ENCODE measurements at regions not wholly inside any gene's neighbourhood (a gene's known extent, or its start where the extent isn't known, plus 50 kb on each side); places are given as distances from the start of the nearest gene placed in this dataset.
A peak's percentile ranks its signal among the peaks of the same experiment; 100 is the strongest.

DNA sequence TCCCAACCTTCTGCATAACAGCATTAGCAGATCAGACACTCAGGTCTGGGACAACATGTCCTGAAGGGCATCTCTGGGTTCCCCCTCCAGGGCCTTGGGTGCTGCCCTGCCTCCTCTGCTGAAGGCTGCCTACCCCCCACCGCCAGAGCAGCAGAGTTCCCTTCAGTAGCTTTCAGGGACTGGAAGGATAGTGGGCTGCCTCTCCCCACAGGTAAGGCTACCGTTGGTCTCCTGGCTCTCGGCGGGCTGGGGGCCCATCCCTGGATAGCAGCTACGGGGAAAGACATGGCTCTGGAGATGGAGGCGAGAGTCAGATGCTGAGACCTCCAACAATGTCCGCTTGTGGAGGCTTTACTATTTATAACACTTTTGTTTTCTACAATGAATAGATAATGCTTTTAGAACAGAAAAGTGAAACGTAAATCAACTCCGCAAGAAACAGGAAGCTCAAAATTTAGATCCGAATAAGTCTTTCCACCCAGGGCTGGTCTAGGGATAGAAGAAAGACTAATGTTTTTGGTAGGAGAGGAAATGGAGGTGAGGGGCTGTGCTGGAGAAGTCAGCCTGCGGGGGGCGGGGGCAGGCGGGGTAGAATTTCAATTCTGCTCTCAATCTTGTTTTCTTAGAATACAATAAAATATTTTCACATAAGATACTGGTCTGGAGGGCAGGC is 58.4 kb downstream of the ARL4C start:
- DNase-seq (ENCODE audit: low spot score), result no peak

DNA sequence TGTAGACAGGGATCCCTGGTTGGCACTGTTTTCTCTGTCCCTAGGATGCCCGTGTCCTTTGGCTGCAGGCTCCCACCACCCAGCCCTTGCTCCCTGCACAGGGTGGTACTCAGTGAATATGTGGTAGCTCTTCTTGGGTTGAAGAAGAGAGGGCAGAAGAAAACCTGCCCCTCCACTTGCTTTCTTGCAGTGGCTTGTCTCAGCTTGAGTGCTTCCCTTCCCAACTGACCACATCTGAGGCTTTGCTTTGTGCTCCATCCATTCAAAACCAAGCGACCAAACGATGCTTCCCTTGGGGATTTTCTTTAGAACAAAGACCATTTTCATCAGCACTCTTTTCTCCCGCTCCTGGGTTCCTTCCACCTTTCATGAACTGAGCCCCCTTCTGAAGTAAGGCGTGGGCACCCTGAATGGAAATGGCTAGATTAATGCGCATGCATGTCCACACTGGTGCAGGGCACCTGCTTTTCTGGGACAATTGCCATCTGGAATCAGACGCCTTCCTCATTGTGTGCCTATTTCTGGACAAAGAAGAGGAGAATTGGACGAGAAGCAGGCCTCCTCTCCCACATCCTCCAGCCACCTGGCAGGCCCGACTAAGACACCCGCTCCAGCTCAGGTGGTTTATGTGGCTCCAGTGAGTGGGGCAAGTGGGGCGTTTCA is 59.1 kb downstream of the ARL4C start:
- no peak for DNase-seq (ENCODE audit: low spot score)

DNA sequence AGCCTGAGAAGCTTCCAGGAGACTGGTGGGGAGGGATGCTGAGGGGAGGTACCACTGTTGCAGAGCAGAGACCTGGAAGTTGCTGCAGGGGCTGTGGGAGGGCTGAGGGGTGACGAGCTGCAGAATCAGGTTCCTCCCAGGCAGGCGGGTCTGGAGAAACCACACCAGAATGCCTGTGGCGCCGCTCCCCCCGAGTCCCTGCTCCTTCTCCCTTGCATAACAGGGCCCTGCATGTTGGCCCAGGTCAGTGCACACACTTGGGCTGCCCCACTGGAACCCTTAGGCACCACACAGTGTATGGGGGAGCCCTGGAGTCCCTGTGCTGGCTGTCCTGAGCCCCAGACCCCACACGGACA is 60.4 kb downstream of the ARL4C start:
- DNase-seq (ENCODE audit: low spot score), result no peak

DNA sequence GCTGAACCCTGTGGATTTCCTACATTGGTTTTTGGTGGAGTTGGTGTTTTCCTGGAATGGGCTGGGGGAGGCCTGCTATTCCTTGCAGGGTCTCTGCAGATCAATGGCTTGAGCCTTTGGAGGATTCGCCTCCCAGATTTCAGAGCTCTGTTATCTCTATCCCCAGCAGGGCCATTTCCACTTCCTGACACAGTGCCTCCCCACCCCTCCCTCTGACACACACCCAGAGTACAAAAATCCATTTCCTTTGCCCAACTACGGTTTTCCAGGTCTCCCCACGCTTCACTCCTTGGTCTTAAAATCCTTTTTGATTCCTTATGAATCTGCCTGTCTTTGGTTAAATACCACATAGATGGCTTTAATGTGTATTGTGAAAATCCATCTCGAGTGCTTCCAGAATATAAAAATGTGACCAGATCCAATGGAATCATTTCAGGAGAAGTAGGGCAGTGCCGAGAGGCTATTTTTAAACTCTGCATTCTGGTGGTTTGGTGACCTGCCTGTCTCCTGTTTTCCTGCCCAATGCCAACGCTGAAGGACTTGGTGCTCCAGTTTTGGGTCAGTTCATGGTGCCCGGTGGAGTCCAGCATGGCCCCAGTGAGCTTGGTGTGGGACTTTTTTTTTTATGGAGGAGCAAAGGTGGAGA is 60.9 kb downstream of the ARL4C start:
- DNase-seq (ENCODE audit: low spot score), result no peak

DNA sequence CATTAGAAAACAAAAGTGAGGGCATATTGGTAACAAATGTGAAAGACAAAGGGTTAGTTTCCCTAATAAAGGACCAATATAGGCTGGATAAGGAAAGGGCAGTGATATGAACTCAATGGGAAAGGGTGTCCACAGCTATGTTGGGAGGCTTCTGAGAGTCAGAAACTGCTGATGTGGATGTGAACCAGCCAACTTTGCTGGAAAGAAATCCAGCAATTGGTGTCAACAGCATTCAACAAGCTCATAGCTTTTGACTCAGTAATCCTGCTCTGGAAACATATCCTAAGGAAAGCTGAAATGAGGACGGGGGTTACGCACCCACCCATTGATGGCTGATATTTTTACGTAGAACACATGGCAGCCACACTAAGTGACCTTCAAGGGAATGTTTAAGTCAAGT is 63.7 kb downstream of the ARL4C start:
- DNase-seq (ENCODE audit: low spot score), result no peak

DNA sequence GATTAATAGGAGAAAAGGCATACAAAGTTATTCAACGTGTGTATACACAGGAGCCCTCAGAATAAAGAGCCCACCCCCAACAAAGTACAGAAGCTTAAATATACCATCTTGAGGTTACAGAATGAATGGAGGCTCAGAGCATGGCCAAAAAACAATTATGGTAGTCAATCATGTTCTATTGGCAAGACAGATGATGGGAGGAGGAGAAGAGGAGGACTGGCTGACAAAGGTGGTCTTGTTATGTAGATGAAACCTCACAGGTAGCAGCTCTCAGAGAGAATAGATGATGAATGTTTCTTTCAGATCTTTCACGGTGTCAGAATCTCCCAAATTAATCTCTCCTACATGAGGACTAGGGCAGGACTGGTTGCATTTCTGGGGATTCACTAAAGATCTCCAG is 66.0 kb downstream of the ARL4C start:
- DNase-seq (ENCODE audit: low spot score), result no peak

DNA sequence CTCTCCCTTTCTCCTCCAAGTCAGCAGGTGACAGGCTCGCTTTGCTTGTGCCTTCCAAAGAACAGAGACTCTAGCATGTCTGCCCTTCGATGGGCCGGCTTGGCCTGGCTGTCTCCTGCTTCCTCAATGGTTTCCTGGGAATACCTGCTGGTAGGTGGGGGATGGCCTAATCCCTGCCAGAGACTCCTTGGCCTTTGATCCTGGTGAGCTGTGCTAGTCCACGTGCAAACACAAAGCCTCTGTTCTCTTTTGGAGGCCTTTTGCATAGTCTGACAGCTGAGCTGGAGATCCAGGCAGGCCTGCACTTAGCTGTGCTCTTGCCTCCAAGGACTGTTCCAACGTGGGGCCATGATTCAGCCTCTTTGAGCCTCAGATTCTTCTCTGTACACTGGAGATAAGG is 67.6 kb downstream of the ARL4C start:
- DNase-seq (ENCODE audit: low spot score), result no peak

DNA sequence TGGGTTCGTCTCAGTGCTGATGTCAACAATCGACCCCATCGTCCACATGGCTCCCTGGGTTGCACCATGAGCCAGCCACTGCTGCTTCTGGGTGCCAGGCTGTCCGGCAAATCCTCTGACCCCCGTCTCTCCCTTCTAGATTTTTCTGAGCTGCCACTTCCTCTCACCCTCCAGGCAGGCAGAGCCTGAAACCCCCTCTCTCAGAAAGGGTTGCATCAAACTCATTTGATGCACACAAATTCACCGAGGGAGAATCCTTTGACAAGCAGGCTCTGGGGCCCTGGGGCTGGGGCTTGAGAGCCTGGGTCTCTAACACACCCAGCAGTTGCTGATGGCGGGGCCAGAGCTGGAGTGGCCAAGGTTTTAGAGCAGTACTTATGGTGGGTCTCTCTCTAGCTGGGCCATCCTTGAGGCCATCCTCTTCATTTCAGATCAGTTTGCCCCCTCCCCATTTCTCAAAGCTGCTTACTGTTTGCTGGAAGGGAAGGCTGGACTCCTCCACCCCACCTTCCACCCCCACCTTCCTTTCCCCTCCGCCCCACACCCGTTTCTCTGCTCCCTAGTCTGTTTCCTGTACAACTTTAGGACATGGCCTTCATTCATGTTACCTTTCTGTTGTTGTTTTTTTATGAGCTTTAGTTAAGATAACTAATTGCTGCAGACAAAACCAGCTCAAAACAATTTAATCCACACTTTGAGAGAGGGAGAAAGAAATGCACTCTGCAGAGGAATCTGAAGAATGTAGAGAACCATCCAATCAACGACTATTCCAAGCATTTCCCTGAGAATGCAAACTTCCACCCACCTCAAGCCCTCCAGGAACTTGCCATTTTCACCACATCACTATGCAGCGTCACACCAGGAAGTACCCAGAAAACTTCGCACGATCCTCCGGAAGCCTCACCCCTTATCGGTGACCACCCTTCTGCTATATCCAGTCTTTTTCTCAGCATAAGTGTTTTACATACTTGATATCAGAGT is 69.5 kb downstream of the ARL4C start:
- DNase-seq (ENCODE audit: low spot score), result no peak

DNA sequence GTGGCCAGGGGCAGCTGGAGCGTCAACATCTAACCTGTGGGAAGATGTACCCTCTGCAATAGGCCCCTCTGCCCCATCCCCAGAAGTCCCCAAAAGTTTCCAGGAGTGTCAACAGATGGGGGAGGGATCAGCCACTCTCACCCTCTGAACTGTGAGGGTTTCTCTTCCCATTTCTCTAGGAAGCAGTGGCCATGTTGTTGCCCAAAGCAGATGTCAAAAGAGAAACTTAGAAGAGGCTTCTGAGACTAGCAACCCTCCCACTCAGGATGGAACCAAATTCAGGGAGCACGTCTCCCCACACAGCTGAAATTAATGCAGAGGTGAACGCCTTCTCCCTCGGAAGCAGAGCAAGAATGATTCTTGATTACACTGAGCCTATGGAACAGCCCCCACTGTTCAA is 70.3 kb downstream of the ARL4C start:
- DNase-seq (ENCODE audit: low spot score), result no peak

DNA sequence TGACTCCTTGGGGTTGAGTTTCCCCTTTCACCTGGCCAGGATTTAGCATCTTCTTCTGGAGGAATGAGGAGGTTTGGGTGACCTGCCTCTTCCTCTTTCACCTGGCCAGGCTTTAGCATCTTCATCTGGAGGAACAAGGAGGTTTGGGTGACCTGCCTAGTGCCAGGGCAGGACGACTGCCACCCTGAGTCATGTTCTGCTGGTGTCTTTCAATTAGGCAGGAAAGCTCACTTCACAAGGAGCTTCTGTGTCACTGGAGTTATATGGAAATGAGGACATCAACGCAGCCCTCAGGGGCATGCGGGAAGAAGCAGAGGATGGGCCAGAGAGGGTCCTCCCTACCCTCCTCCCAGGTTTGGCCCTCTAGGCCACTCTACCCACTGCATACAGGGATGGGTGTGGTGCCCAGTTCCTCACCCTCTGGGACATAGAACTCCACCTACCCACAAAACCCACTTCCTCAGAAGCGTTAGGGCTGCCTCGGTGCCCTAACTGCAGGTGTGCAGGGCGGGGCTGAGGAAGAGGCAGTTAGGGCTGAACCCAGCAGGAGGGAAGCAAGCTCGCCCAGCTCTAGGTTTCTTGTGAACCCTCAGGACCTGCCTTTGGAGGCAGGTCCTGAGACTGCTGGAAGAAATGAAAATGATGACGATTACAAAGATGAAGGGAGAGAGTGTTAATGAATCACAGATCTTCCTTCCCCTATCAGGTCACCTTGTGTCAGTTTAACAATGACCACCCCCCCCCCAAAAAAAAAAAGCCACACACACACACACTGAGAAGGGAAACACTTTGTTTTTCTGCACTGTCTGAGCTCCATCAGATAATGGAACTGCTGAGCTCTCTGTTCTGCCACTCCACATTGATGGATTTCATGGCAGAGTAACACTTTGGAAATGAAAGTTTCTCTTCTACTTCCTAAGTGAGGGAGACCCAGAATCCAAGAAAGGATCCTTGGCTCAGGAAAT is 71.0 kb downstream of the ARL4C start:
- no peak for DNase-seq (ENCODE audit: low spot score)

DNA sequence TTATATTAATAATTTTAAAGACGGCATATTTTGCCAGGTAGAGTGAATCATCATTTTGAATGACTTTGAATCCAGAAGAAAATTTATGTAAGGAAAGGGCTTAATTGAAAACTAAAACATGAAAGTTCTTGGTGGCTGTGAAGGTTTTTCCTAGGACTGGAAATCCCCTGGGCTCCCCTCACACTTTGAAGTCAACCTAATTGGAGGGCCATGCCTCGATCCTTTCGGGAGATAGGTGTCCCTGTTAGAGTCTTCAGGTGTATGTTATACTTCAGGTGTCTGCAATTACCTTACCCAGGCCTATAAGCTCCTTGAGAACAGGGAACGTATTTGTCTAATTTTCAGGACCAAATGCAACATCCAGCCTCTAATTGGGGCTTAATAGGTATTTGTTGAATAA is 73.0 kb downstream of the ARL4C start:
- DNase-seq (ENCODE audit: low spot score), result no peak

DNA sequence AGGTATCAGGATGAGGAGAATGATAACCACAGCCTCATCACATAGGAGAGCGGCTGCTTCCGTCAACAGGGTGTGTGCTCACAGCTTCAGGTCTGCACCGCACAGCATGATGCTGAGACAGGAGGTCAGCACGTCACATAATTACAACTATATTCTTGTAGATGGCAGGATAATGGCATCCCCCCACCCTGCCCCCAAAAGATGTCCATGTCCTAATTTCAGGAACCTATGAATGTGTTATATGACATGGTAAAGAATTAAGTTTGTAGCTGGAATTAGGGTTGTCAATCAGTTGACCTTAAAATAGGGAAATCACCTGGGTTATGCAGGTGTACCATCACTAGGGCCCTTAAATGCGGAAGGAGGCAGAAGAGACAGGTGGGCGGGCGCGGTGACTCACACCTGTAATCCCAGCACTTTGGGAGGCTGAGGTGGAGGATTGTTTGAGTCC is 73.9 kb downstream of the ARL4C start:
- DNase-seq (ENCODE audit: low spot score), result no peak

DNA sequence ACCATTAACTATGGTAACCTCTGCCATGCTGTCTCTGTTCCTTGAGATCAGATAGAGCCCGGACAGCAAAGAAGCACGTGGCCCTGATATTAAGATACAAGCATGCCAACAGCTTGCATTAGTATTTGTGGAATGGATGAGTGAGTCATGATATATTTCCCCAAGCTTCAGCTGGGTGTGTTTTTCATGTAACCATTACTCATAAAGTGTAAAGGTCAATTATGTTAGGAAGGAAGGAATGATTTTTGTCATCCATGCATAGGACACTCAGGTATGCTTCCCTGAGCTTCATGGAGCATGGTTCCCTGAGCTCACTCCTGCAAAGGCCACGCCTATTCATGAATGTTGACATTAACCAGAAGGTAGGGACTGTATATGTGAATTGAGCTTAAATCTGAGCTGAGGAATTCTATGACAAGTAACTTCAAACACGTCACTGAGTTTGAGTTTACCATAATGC is 74.6 kb downstream of the ARL4C start:
- DNase-seq (ENCODE audit: low spot score), result peak; percentile 89

DNA sequence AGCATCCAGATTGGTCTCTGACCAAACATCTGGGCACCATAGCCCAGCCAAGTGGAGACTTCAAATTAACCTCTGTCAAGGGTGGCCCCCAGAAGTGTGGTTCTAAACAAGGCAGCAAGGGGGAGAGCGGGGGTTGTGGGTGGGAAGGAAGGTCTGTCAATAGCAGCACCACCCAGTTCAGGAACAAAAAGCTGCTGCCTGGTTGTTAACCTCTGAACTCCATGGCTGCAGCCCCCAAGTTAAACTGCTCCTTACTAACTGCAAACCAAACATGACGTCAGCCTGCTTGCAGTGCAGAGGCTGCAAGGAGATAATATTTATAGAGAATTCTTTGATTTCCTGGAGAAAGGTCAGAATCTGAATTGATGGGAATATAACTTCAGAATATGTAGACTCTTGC is 76.5 kb downstream of the ARL4C start:
- DNase-seq (ENCODE audit: low spot score), result no peak

DNA sequence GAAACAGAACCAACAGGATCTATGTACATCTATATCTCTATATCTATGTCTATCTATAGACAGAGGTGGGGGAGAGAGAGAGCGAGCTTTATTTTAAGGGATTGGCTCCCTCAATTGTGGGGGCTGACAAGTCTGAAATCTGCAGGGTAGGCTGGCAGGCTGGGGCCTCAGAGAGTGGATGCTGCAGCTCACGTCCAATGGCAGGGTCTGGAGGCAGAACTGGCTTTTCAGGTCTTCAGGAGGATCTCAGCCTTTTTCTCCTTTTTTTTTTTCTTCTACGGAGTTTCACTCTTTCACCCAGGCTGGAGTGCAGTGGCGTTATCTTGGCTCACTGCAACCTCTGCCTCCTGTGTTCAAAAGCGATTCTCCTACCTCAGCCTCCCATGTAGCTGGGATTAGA is 77.2 kb downstream of the ARL4C start:
- DNase-seq (ENCODE audit: low spot score), result no peak

DNA sequence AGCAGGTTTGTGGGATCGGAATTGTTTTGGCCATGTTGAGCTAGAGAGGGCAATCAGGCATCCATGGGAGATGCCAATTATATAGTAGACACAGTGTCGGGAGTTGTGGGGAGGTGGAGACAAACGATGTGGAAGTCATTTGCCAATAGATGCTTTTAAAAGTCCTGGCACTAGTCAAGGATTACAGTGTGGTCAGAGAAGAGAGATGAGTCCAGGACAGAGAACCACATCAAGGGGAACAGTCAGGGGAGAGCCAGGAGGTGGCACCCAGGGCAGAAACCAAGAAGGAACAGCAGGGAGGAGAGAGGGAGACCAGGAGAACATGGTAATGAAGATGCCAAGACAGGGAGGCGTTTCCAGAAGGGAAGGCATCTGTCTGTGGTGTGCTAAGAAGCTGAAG is 81.2 kb downstream of the ARL4C start:
- no peak for DNase-seq (ENCODE audit: low spot score)

DNA sequence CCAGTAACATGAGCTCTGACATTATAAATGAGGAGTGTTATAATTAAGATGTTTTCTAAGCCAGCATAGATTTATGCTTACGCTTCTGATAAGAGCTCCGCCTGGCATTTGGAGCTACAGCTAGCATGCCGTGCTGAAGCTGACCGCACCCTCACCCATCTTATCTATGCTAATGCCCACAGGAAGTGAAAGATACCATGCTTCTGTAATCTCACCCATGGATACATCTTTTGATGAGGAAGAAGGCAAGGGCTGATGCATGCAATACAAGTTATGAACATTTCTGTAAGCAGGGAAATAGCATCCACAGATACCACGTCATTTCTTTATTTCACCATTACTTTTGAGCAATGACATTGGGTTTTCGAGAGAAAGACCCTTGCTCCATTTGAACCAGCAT is 82.3 kb downstream of the ARL4C start:
- no peak for DNase-seq (ENCODE audit: low spot score)

DNA sequence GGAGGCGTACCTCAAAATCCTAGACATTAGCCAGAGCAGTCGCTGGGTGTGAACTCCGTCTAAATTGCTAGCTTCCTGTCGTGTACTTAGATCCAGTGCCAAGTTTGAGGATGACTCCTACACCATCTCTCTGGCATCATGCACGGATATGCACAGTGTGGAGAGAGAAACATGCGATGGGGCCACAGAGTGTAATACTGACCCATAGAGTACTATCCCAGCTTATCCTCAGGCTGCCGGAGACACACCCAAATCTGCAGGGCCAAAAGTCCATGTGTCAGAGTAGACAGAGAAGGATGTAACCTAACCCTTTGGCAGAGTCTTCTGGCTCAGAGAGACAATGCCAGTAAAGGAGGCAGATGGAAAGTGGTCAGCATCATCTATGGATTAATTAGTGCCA is 84.2 kb downstream of the ARL4C start:
- no peak for DNase-seq (ENCODE audit: low spot score)

DNA sequence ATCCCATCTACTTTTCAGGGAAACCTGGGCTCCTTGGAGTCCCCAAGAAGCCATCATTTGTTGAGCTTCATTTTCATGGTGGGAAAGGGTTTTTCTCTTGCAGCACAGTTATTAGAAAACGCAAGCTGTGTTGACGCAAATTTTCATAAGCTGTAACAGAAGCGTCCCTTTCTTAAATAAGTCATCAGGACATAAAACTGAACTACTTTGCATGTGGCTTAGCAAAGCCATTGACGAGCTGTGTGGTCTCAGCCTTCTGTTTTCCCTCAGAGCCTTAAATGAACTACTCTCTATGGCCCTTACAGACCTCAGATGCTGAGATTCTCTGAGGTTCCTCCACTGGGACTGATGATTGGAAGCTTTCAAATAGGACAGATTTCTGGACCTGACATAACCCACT is 85.1 kb downstream of the ARL4C start:
- no peak for DNase-seq (ENCODE audit: low spot score)

DNA sequence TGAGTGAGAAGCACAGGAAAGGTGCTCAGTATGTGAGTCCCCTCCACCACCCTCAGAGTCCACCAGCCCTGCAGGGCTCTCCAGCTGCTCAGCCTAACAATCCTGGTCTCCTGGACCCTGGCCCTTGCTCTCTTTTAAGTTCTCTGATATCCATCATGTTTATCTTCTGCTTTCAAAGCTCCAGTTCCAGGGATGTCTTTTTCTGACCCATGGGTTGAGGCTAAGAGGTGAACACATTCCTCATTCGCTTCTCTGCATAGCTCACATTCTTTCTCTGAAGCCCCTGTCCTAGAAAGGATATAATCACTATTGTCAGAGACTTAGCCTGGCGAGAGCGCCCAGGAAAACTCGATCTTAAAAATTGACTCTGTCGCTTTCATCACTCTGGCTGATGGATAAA is 86.4 kb downstream of the ARL4C start:
- DNase-seq (ENCODE audit: low spot score), result no peak

DNA sequence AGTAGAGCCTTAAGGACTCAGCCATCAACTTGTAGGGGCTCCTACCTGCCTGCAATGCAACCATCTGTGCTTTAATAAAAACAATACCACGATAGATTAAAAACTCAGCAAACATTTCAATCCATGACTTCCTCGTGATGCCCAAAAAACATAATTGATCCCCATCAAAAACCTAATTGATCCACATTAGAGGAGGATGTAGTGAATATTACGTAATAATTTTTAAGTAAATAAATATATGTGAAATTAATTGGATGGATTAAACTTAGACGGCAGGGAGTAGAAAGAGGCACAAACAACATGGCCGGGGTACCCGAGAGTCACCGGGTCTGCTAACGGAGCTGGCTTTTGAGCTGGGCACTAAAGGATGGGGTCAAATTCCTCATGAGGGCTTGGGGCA is 87.3 kb downstream of the ARL4C start:
- DNase-seq (ENCODE audit: low spot score), result no peak

All from kidney capillary endothelial cell (primary cell).